ENCODE measurements at regions not wholly inside any gene's neighbourhood (a gene's known extent, or its start where the extent isn't known, plus 50 kb on each side); places are given as distances from the start of the nearest gene placed in this dataset.

GRCh38 chr2:156165742-156166141 is 166.8 kb downstream of the NR4A2 start:
- H3K27me3 ChIP-seq (ENCODE audit: control insufficient read depth, insufficient read depth, low read length): no peaks in the 10 kb centered on the region
- 0 out of 2 replicates have a peak, but pooled peaks cover under 1% of the 10 kb centered on the region for H3K9me3 ChIP-seq (ENCODE audit: control insufficient read depth, insufficient read depth, low read depth, low read length)
- no peak overlapping the region for H3K9ac ChIP-seq (ENCODE audit: low read length)
- peaks cover 12% of the 10 kb centered on the region; the same call in 1 of the 2 replicates for H3K4me1 ChIP-seq (ENCODE audit: control insufficient read depth, insufficient read depth, low read length)
- H3K36me3 ChIP-seq (ENCODE audit: control insufficient read depth, insufficient read depth, low read length): no peaks in the 10 kb centered on the region
- H3K27ac ChIP-seq (ENCODE audit: low read depth, low read length): no peak overlapping the region
- no peak overlapping the region for H3K4me3 ChIP-seq (ENCODE audit: low read depth, low read length)

- Histone ChIP-seq H3K4me1 (ENCODE audit: control insufficient read depth, insufficient read depth, low read length) (peaks cover 20% of the 10 kb centered on the region), H3K9me3 (ENCODE audit: control insufficient read depth, insufficient read depth, low read depth, low read length) (no peaks in the 10 kb centered on the region), H3K4me3 (ENCODE audit: low read depth, low read length) (no peak overlapping the region)
Measured at GRCh38 chr2:156164091-156164720, 168.3 kb downstream of the NR4A2 start.

GRCh38 chr2:156158808-156159207 is 173.7 kb downstream of the NR4A2 start:
- Histone ChIP-seq H3K36me3 (ENCODE audit: control insufficient read depth, insufficient read depth, low read length) (no peaks in the 10 kb centered on the region), H3K9ac (ENCODE audit: low read length) (no peak overlapping the region), H3K27me3 (ENCODE audit: control insufficient read depth, insufficient read depth, low read length) (no peaks in the 10 kb centered on the region), H3K4me3 (ENCODE audit: low read depth, low read length) (no peak overlapping the region), H3K9me3 (ENCODE audit: control insufficient read depth, insufficient read depth, low read depth, low read length) (no peaks in the 10 kb centered on the region), H3K4me1 (ENCODE audit: control insufficient read depth, insufficient read depth, low read length) (peaks cover 28% of the 10 kb centered on the region), H3K27ac (ENCODE audit: low read depth, low read length) (no peak overlapping the region)

More at GRCh38 chr2:156164091-156164720, 168.3 kb downstream of the NR4A2 start:
- Histone ChIP-seq H3K36me3 (ENCODE audit: control insufficient read depth, insufficient read depth, low read length) (no peaks in the 10 kb centered on the region), H3K27ac (ENCODE audit: low read depth, low read length) (no peak overlapping the region), H3K27me3 (ENCODE audit: control insufficient read depth, insufficient read depth, low read length) (no peaks in the 10 kb centered on the region), H3K9ac (ENCODE audit: low read length) (no peak overlapping the region)

GRCh38 chr2:156157670-156158069 is 174.9 kb downstream of the NR4A2 start:
- no peak overlapping the region for H3K27ac ChIP-seq (ENCODE audit: low read depth, low read length)
- H3K36me3 ChIP-seq (ENCODE audit: control insufficient read depth, insufficient read depth, low read length): no peaks in the 10 kb centered on the region
- no peak overlapping the region for H3K4me3 ChIP-seq (ENCODE audit: low read depth, low read length)
- no peaks in the 10 kb centered on the region for H3K9me3 ChIP-seq (ENCODE audit: control insufficient read depth, insufficient read depth, low read depth, low read length)
- H3K9ac ChIP-seq (ENCODE audit: low read length): no peak overlapping the region
- peaks cover 28% of the 10 kb centered on the region for H3K4me1 ChIP-seq (ENCODE audit: control insufficient read depth, insufficient read depth, low read length)
- no peaks in the 10 kb centered on the region for H3K27me3 ChIP-seq (ENCODE audit: control insufficient read depth, insufficient read depth, low read length)

- no peaks in the 10 kb centered on the region for H3K9me3 ChIP-seq (ENCODE audit: control insufficient read depth, insufficient read depth, low read depth, low read length)
- H3K4me1 ChIP-seq (ENCODE audit: control insufficient read depth, insufficient read depth, low read length): peaks cover 28% of the 10 kb centered on the region
- no peak overlapping the region for H3K27ac ChIP-seq (ENCODE audit: low read depth, low read length)
- no peak overlapping the region for H3K9ac ChIP-seq (ENCODE audit: low read length)
- H3K27me3 ChIP-seq (ENCODE audit: control insufficient read depth, insufficient read depth, low read length): no peaks in the 10 kb centered on the region
- no peak overlapping the region for H3K4me3 ChIP-seq (ENCODE audit: low read depth, low read length)
- no peaks in the 10 kb centered on the region for H3K36me3 ChIP-seq (ENCODE audit: control insufficient read depth, insufficient read depth, low read length)
Measured at GRCh38 chr2:156156580-156156979, 175.9 kb downstream of the NR4A2 start.

- Histone ChIP-seq H3K36me3 (ENCODE audit: control insufficient read depth, insufficient read depth, low read length) (no peaks in the 10 kb centered on the region), H3K9me3 (ENCODE audit: control insufficient read depth, insufficient read depth, low read depth, low read length) (no peaks in the 10 kb centered on the region), H3K9ac (ENCODE audit: low read length) (no peak overlapping the region), H3K27ac (ENCODE audit: low read depth, low read length) (no peak overlapping the region), H3K4me3 (ENCODE audit: low read depth, low read length) (no peak overlapping the region), H3K4me1 (ENCODE audit: control insufficient read depth, insufficient read depth, low read length) (peaks cover 25% of the 10 kb centered on the region), H3K27me3 (ENCODE audit: control insufficient read depth, insufficient read depth, low read length) (no peaks in the 10 kb centered on the region)
Measured at GRCh38 chr2:156155319-156155718, 177.2 kb downstream of the NR4A2 start.

GRCh38 chr2:156151351-156151750 is 181.2 kb downstream of the NR4A2 start:
- Histone ChIP-seq H3K27ac (ENCODE audit: low read depth, low read length) (no peak overlapping the region), H3K9ac (ENCODE audit: low read length) (no peak overlapping the region), H3K36me3 (ENCODE audit: control insufficient read depth, insufficient read depth, low read length) (no peaks in the 10 kb centered on the region), H3K4me1 (ENCODE audit: control insufficient read depth, insufficient read depth, low read length) (peaks cover 9% of the 10 kb centered on the region; the same call in 1 of the 2 replicates), H3K4me3 (ENCODE audit: low read depth, low read length) (no peak overlapping the region), H3K9me3 (ENCODE audit: control insufficient read depth, insufficient read depth, low read depth, low read length) (peaks cover 8% of the 10 kb centered on the region; the same call in 1 of the 2 replicates), H3K27me3 (ENCODE audit: control insufficient read depth, insufficient read depth, low read length) (no peaks in the 10 kb centered on the region)

GRCh38 chr2:156147594-156148330 is 184.8 kb downstream of the NR4A2 start:
- Histone ChIP-seq H3K27ac (ENCODE audit: low read depth, low read length) (no peak overlapping the region), H3K27me3 (ENCODE audit: control insufficient read depth, insufficient read depth, low read length) (no peaks in the 10 kb centered on the region), H3K36me3 (ENCODE audit: control insufficient read depth, insufficient read depth, low read length) (no peaks in the 10 kb centered on the region), H3K4me1 (ENCODE audit: control insufficient read depth, insufficient read depth, low read length) (no peaks in the 10 kb centered on the region), H3K9me3 (ENCODE audit: control insufficient read depth, insufficient read depth, low read depth, low read length) (peaks cover 8% of the 10 kb centered on the region; the same call in 1 of the 2 replicates), H3K4me3 (ENCODE audit: low read depth, low read length) (no peak overlapping the region), H3K9ac (ENCODE audit: low read length) (no peak overlapping the region)

- Histone ChIP-seq H3K27ac (ENCODE audit: low read depth, low read length) (no peak overlapping the region), H3K4me1 (ENCODE audit: control insufficient read depth, insufficient read depth, low read length) (no peaks in the 10 kb centered on the region), H3K9ac (ENCODE audit: low read length) (no peak overlapping the region), H3K4me3 (ENCODE audit: low read depth, low read length) (no peak overlapping the region), H3K27me3 (ENCODE audit: control insufficient read depth, insufficient read depth, low read length) (no peaks in the 10 kb centered on the region), H3K36me3 (ENCODE audit: control insufficient read depth, insufficient read depth, low read length) (no peaks in the 10 kb centered on the region), H3K9me3 (ENCODE audit: control insufficient read depth, insufficient read depth, low read depth, low read length) (peaks cover 8% of the 10 kb centered on the region; the same call in 1 of the 2 replicates)
Measured at GRCh38 chr2:156145976-156146375, 186.5 kb downstream of the NR4A2 start.

- H3K4me3 ChIP-seq (ENCODE audit: low read depth, low read length): no peak overlapping the region
- no peak overlapping the region for H3K27ac ChIP-seq (ENCODE audit: low read depth, low read length)
- H3K9me3 ChIP-seq (ENCODE audit: control insufficient read depth, insufficient read depth, low read depth, low read length): peaks cover 8% of the 10 kb centered on the region; the same call in 1 of the 2 replicates
- H3K27me3 ChIP-seq (ENCODE audit: control insufficient read depth, insufficient read depth, low read length): no peaks in the 10 kb centered on the region
- H3K9ac ChIP-seq (ENCODE audit: low read length): no peak overlapping the region
- no peaks in the 10 kb centered on the region for H3K4me1 ChIP-seq (ENCODE audit: control insufficient read depth, insufficient read depth, low read length)
- H3K36me3 ChIP-seq (ENCODE audit: control insufficient read depth, insufficient read depth, low read length): no peaks in the 10 kb centered on the region
Measured at GRCh38 chr2:156145469-156145868, 187.1 kb downstream of the NR4A2 start.

- Histone ChIP-seq H3K36me3 (ENCODE audit: control insufficient read depth, insufficient read depth, low read length) (no peaks in the 10 kb centered on the region), H3K27ac (ENCODE audit: low read depth, low read length) (no peak overlapping the region), H3K9me3 (ENCODE audit: control insufficient read depth, insufficient read depth, low read depth, low read length) (no peaks in the 10 kb centered on the region), H3K4me3 (ENCODE audit: low read depth, low read length) (no peak overlapping the region), H3K27me3 (ENCODE audit: control insufficient read depth, insufficient read depth, low read length) (no peaks in the 10 kb centered on the region), H3K9ac (ENCODE audit: low read length) (no peak overlapping the region), H3K4me1 (ENCODE audit: control insufficient read depth, insufficient read depth, low read length) (no peaks in the 10 kb centered on the region)
Measured at GRCh38 chr2:156136566-156136965, 196.0 kb downstream of the NR4A2 start.
